CD4-positive, alpha-beta T cell (primary cell): ENCODE measurements at regions not wholly inside any gene's neighbourhood (a gene's known extent, or its start where the extent isn't known, plus 50 kb on each side); places are given as distances from the start of the nearest gene placed in this dataset.

Experiments
- ATAC-seq: fragments of 200-7000 bp; cut with Tn5 transposase; one replicate; pipeline ENCODE4 v1.10.0; 2022; ENCODE audit warnings: mild to moderate bottlenecking; ENCODE audit not compliant: poor library complexity
- CTCF ChIA-PET: fragments of 350-600 bp; sonication (Branson Sonifier 250); formaldehyde crosslinking; loops from one replicate; lab custom pipeline; 2021; ENCODE audit warnings: antibody characterized with exemption, inconsistent platforms; lab: Charles Lee
- POLR2A ChIA-PET: fragments of 350-600 bp; sonication (Branson Sonifier 250); formaldehyde crosslinking; loops from one replicate; lab custom pipeline; 2021; ENCODE audit warnings: antibody characterized with exemption, inconsistent platforms; lab: Charles Lee
- DNase-seq, 14 experiments: peaks; one replicate each; pipeline ENCODE4 v3.0.0-alpha.2; 2013 to 2020; ENCODE audit warnings: mixed read lengths in 2 of 14
- H3K27ac ChIP-seq, 2 donors: one replicate each; pipeline versions ENCODE4 v1.5.1 to v1.7.0; 2013; ENCODE audit warnings: low read length in 2 of 2, low read depth in 1 of 2, mild to moderate bottlenecking in 1 of 2
- H3K27me3 ChIP-seq, 2 experiments: 1 replicate in 1 of 2; 2 replicates in 1 of 2; pipeline versions ENCODE4 v1.6.1 to v1.7.0; 2013; ENCODE audit warnings: low read length in 2 of 2, control low read depth in 1 of 2, mild to moderate bottlenecking in 1 of 2, moderate library complexity in 1 of 2; ENCODE audit not compliant: insufficient read depth in 2 of 2, control insufficient read depth in 1 of 2
- H3K36me3 ChIP-seq: one replicate; pipeline ENCODE4 v1.6.1; 2013; ENCODE audit warnings: low read length, control low read depth; ENCODE audit not compliant: insufficient read depth
- H3K4me1 ChIP-seq: one replicate; pipeline ENCODE4 v1.6.1; 2013; ENCODE audit warnings: low read length, control low read depth; ENCODE audit not compliant: insufficient read depth
- H3K4me3 ChIP-seq: one replicate; pipeline ENCODE4 v1.5.1; 2013; ENCODE audit warnings: mild to moderate bottlenecking, low read length, moderate library complexity
- H3K9me3 ChIP-seq, 2 experiments: 1 replicate in 1 of 2; 2 replicates in 1 of 2; pipeline versions ENCODE4 v1.6.1 to v1.7.0; 2013; ENCODE audit warnings: low read length in 2 of 2, mild to moderate bottlenecking in 2 of 2, control low read depth in 1 of 2, moderate library complexity in 1 of 2; ENCODE audit not compliant: control insufficient read depth in 1 of 2, insufficient read depth in 1 of 2
- H3K27ac Mint-ChIP-seq: one replicate; pipeline ENCODE4 v1.8.0; 2020; ENCODE audit warnings: mixed read lengths
- H3K27me3 Mint-ChIP-seq: one replicate; pipeline ENCODE4 v1.8.0; 2021; ENCODE audit warnings: mixed read lengths
- H3K36me3 Mint-ChIP-seq: one replicate; pipeline ENCODE4 v1.8.0; 2021; ENCODE audit warnings: low read depth, mixed read lengths
- H3K4me1 Mint-ChIP-seq: one replicate; pipeline ENCODE4 v1.8.0; 2021; ENCODE audit warnings: low read depth, mixed read lengths
- H3K4me3 Mint-ChIP-seq: one replicate; pipeline ENCODE4 v1.8.0; 2020; ENCODE audit warnings: mild to moderate bottlenecking, mixed read lengths
- H3K9me3 Mint-ChIP-seq: one replicate; pipeline ENCODE4 v1.8.0; 2020; ENCODE audit warnings: mixed read lengths
- CTCF ChIP-seq: fragments of 200-600 bp; IDR thresholded peaks from one replicate; pipeline ENCODE4 v1.8.0; 2022; ENCODE audit warnings: antibody characterized with exemption, mild to moderate bottlenecking
- intact Hi-C, 2 experiments: fragments of 100-400 bp; cut with DNase I in 1 of 2; cut with micrococcal nuclease in 1 of 2; formaldehyde crosslinking; loops; one replicate each; pipeline versions ENCODE4 v1.15.1 to v1.9.0; 2023 to 2025; cut with DNase I, micrococcal nuclease

- Histone ChIP-seq H3K4me3 (no peak overlapping the region), H3K36me3 (no peaks in the 10 kb centered on the region), H3K4me1 (no peaks in the 10 kb centered on the region), H3K27me3 (no peaks in the 10 kb centered on the region), H3K9me3 (no peaks in the 10 kb centered on the region), H3K27ac (no peak overlapping the region)
- intact Hi-C loops = no loop called here
- ATAC-seq (no peak), DNase-seq (no peak)
- no peak for TF ChIP-seq CTCF
- POLR2A ChIA-PET = no interaction called here
- Mint-ChIP-seq H3K27ac (no peak overlapping the region), H3K4me1 (no peaks in the 10 kb centered on the region), H3K27me3 (no peaks in the 10 kb centered on the region), H3K36me3 (no peaks in the 10 kb centered on the region), H3K9me3 (no peaks in the 10 kb centered on the region), H3K4me3 (no peak overlapping the region)
- CTCF ChIA-PET = no interaction called here
These were observed 181.7 kb upstream of the GDF10 start for GRCh38 chr10:47118326-47118725.

- POLR2A ChIA-PET = no interaction called here
These were observed 178.7 kb upstream of the GDF10 start for GRCh38 chr10:47121336-47121735.

GRCh38 chr10:47123716-47124288 is 176.2 kb upstream of the GDF10 start:
- Histone ChIP-seq H3K4me1 (no peaks in the 10 kb centered on the region), H3K4me3 (no peak overlapping the region), H3K27ac (no peak overlapping the region), H3K27me3 (no peaks in the 10 kb centered on the region), H3K36me3 (no peaks in the 10 kb centered on the region), H3K9me3 (no peaks in the 10 kb centered on the region)
- TF ChIP-seq CTCF = no peak
- ChIA-PET CTCF (no interaction called here), POLR2A (no interaction called here)
- intact Hi-C loops = no loop called here
- Mint-ChIP-seq H3K4me1 (no peaks in the 10 kb centered on the region), H3K9me3 (no peaks in the 10 kb centered on the region), H3K4me3 (no peak overlapping the region), H3K27me3 (no peaks in the 10 kb centered on the region), H3K27ac (no peak overlapping the region), H3K36me3 (no peaks in the 10 kb centered on the region)
- DNase-seq (no peak), ATAC-seq (no peak)

More at GRCh38 chr10:47121336-47121735, 178.7 kb upstream of the GDF10 start:
- no peak for TF ChIP-seq CTCF
- no peaks in the 10 kb centered on the region for H3K9me3 Mint-ChIP-seq
- Histone ChIP-seq H3K4me3 (no peak overlapping the region), H3K27me3 (no peaks in the 10 kb centered on the region), H3K36me3 (no peaks in the 10 kb centered on the region), H3K27ac (no peak overlapping the region), H3K4me1 (no peaks in the 10 kb centered on the region), H3K9me3 (no peaks in the 10 kb centered on the region)
- no peak overlapping the region for H3K4me3 Mint-ChIP-seq
- DNase-seq (no peak), ATAC-seq (no peak)
- no peaks in the 10 kb centered on the region for H3K36me3 Mint-ChIP-seq
- intact Hi-C loops = no loop called here
- CTCF ChIA-PET = no interaction called here
- H3K4me1 Mint-ChIP-seq = no peaks in the 10 kb centered on the region
- no peak overlapping the region for H3K27ac Mint-ChIP-seq
- no peaks in the 10 kb centered on the region for H3K27me3 Mint-ChIP-seq
